IPS-18c (cell line): ENCODE measurements at regions not wholly inside any gene's neighbourhood (a gene's known extent, or its start where the extent isn't known, plus 50 kb on each side); places are given as distances from the start of the nearest gene placed in this dataset.
"Not testable (repeated sequence)": the region's sequence is repeated elsewhere in the genome, so short reads cannot be mapped to it uniquely, and the experiment has no call there.

Source experiments
- H3K4me3 ChIP-seq: 2 replicates; pipeline ENCODE4 v1.7.0; 2013; ENCODE audit warnings: low read depth, mild to moderate bottlenecking, low read length, moderate library complexity; ENCODE audit not compliant: insufficient read depth
- H3K9me3 ChIP-seq: one replicate; pipeline ENCODE4 v1.6.1; 2013; ENCODE audit warnings: mild to moderate bottlenecking, low read length, moderate library complexity; ENCODE audit not compliant: control insufficient read depth, insufficient read depth

GRCh38 chr5:163938595-163938994, 433.2 kb downstream of the MAT2B start:
- Histone ChIP-seq H3K9me3 (no peaks in the 10 kb centered on the region), H3K4me3 (no peak overlapping the region)

GRCh38 chr5:163941079-163941478, 435.7 kb downstream of the MAT2B start:
- H3K4me3 ChIP-seq = no peak overlapping the region
- no peaks in the 10 kb centered on the region for H3K9me3 ChIP-seq

GRCh38 chr5:163943546-163943945, 438.1 kb downstream of the MAT2B start:
- Histone ChIP-seq H3K4me3 (no peak overlapping the region), H3K9me3 (peaks cover 2% of the 10 kb centered on the region)

- H3K9me3 ChIP-seq = peaks cover 2% of the 10 kb centered on the region
- H3K4me3 ChIP-seq = no peak overlapping the region
Observed at GRCh38 chr5:163944738-163945137, 439.3 kb downstream of the MAT2B start.

GRCh38 chr5:163947848-163948666, 442.6 kb downstream of the MAT2B start:
- H3K4me3 ChIP-seq = no peak overlapping the region
- peaks cover 7% of the 10 kb centered on the region for H3K9me3 ChIP-seq

GRCh38 chr5:163950248-163950647, 444.8 kb downstream of the MAT2B start:
- no peak overlapping the region for H3K4me3 ChIP-seq
- H3K9me3 ChIP-seq = peaks cover 7% of the 10 kb centered on the region

- H3K9me3 ChIP-seq = peaks cover 7% of the 10 kb centered on the region
- no peak overlapping the region for H3K4me3 ChIP-seq
Observed at GRCh38 chr5:163951069-163951468, 445.6 kb downstream of the MAT2B start.

GRCh38 chr5:163953901-163954300, 448.5 kb downstream of the MAT2B start:
- Histone ChIP-seq H3K4me3 (no peak overlapping the region), H3K9me3 (peaks cover 5% of the 10 kb centered on the region)

- not testable (repeated sequence) for H3K9me3 ChIP-seq, H3K4me3 ChIP-seq
Observed at GRCh38 chr5:163961230-163961629, 455.8 kb downstream of the MAT2B start.

- no peaks in the 10 kb centered on the region for H3K9me3 ChIP-seq
- H3K4me3 ChIP-seq = no peak overlapping the region
Observed at GRCh38 chr5:163963881-163964280, 458.5 kb downstream of the MAT2B start.

GRCh38 chr5:163964671-163965070, 459.3 kb downstream of the MAT2B start:
- no peak overlapping the region for H3K4me3 ChIP-seq
- no peaks in the 10 kb centered on the region for H3K9me3 ChIP-seq

- Histone ChIP-seq H3K4me3 (no peak overlapping the region), H3K9me3 (no peaks in the 10 kb centered on the region)
Observed at GRCh38 chr5:163967268-163967667, 461.8 kb downstream of the MAT2B start.

- H3K4me3 ChIP-seq = no peak overlapping the region
- no peaks in the 10 kb centered on the region for H3K9me3 ChIP-seq
Observed at GRCh38 chr5:163968651-163969050, 463.2 kb downstream of the MAT2B start.

GRCh38 chr5:163976696-163977095, 471.3 kb downstream of the MAT2B start:
- no peaks in the 10 kb centered on the region for H3K9me3 ChIP-seq

GRCh38 chr5:163978897-163979296, 473.5 kb downstream of the MAT2B start:
- no peak overlapping the region for H3K4me3 ChIP-seq
- H3K9me3 ChIP-seq = no peaks in the 10 kb centered on the region

More at GRCh38 chr5:163976696-163977095, 471.3 kb downstream of the MAT2B start:
- no peak overlapping the region for H3K4me3 ChIP-seq

- Histone ChIP-seq H3K9me3 (no peaks in the 10 kb centered on the region), H3K4me3 (no peak overlapping the region)
Observed at GRCh38 chr5:163988566-163988965, 483.1 kb downstream of the MAT2B start.

- Histone ChIP-seq H3K4me3 (no peak overlapping the region), H3K9me3 (no peaks in the 10 kb centered on the region)
Observed at GRCh38 chr5:163993126-163993525, 487.7 kb downstream of the MAT2B start.

GRCh38 chr5:163995206-163995605, 489.8 kb downstream of the MAT2B start:
- H3K4me3 ChIP-seq = no peak overlapping the region
- H3K9me3 ChIP-seq = no peaks in the 10 kb centered on the region

GRCh38 chr5:163997965-163998364, 492.5 kb downstream of the MAT2B start:
- H3K9me3 ChIP-seq = no peaks in the 10 kb centered on the region
- no peak overlapping the region for H3K4me3 ChIP-seq
